AG04449 (cell line): ENCODE measurements at regions not wholly inside any gene's neighbourhood (a gene's known extent, or its start where the extent isn't known, plus 50 kb on each side); places are given as distances from the start of the nearest gene placed in this dataset.
"Not testable (repeated sequence)": the region's sequence is repeated elsewhere in the genome, so short reads cannot be mapped to it uniquely, and the experiment has no call there.

Experiments
- CTCF ChIA-PET: fragments of 350-600 bp; formaldehyde crosslinking; extraction: SDS; loops from one replicate; lab custom pipeline; 2021; ENCODE audit warnings: antibody characterized with exemption; lab: Yijun Ruan, JAX
- POLR2A ChIA-PET: fragments of 400-600, 350-600 bp; formaldehyde crosslinking; extraction: SDS; loops from one replicate; lab custom pipeline; 2020; ENCODE audit warnings: antibody characterized with exemption, inconsistent platforms; lab: Yijun Ruan, JAX
- DNase-seq: peaks from one replicate; pipeline ENCODE4 v3.0.0-alpha.2; 2010; ENCODE audit warnings: low read depth, low spot score
- H3K4me3 ChIP-seq: 2 replicates; pipeline ENCODE4 v1.5.1; 2011; ENCODE audit warnings: low read depth, mild to moderate bottlenecking, control low read depth, low read length
- CTCF ChIP-seq: IDR thresholded peaks from one replicate; pipeline ENCODE4 v1.5.1; 2011; ENCODE audit warnings: mild to moderate bottlenecking, moderate library complexity, low read length, control low read depth, inconsistent platforms; ENCODE audit not compliant: insufficient read depth; ENCODE audit errors: missing control alignments

- TF ChIP-seq CTCF = no peak
- CTCF ChIA-PET = no interaction called here
- no peak overlapping the region for H3K4me3 ChIP-seq
- DNase-seq = no peak
- POLR2A ChIA-PET = no interaction called here
These were observed 67.2 kb downstream of the BUB3 start for GRCh38 chr10:123221418-123221817.

DNA sequence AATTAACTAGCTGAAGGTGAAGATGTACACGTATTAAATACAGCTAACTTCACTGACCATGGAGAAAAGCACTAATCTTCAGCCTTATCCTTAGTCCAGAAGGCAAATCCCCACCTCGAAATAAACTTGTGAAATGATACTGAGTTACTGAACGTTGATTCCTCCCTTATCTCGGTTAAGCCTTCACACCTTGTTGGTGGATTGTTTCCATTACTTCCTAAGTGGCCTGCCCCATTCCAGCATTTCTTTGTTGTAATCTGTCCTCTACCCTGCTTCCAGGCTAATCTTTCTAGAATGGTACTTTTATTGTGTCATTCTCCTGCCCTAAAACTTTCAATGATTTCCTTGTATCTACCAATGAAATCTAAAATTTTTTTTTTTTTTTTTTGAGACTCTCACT lies 68.6 kb downstream of the BUB3 start:
- ChIA-PET POLR2A (no interaction called here), CTCF (no interaction called here)
- no peak for TF ChIP-seq CTCF
- DNase-seq = no peak
- H3K4me3 ChIP-seq = no peak overlapping the region

DNA sequence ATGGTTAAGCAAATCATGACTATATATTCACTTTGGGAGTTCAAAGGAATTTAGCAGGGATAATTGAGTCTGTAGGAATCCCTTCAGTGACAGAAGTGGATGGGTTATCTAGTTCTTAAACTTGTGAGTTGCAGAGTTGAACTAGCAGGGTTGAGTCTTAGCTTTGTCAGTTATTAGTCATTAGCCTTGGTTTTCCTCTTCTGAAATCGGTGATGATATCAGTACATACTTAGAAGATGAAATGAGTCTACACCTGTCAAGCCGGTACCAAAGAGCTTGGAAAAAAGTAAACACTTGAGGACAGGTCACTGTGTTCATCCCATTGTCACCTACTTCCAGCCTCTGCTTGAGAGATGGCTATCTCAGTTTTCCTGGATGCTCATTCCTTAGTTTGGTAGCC lies 73.5 kb downstream of the BUB3 start:
- no peak overlapping the region for H3K4me3 ChIP-seq
- CTCF ChIA-PET = no interaction called here
- DNase-seq = no peak
- TF ChIP-seq CTCF = no peak
- POLR2A ChIA-PET = interaction anchor here (0.5 kb wide), 1 partner anchor 33 kb away, joined by 3 read pairs; no protein-coding TSS in a partner anchor

GRCh38 chr10:123229927-123230630 lies 75.9 kb downstream of the BUB3 start:
- no peak for DNase-seq
- POLR2A ChIA-PET = no interaction called here
- TF ChIP-seq CTCF = no peak
- CTCF ChIA-PET = no interaction called here
- no peak overlapping the region for H3K4me3 ChIP-seq

- POLR2A ChIA-PET, H3K4me3 ChIP-seq, DNase-seq, CTCF ChIA-PET: not testable (repeated sequence)
These were observed 78.7 kb downstream of the BUB3 start for GRCh38 chr10:123232879-123233278.

- POLR2A ChIA-PET, CTCF ChIA-PET, DNase-seq: not testable (repeated sequence)
These were observed 80.8 kb downstream of the BUB3 start for GRCh38 chr10:123235014-123235413.

GRCh38 chr10:123236126-123236525 lies 81.9 kb downstream of the BUB3 start:
- no peak for TF ChIP-seq CTCF
- H3K4me3 ChIP-seq = no peak overlapping the region
- POLR2A ChIA-PET = no interaction called here
- no peak for DNase-seq
- CTCF ChIA-PET = no interaction called here

More at GRCh38 chr10:123235014-123235413, 80.8 kb downstream of the BUB3 start:
- H3K4me3 ChIP-seq = not testable (repeated sequence)
